GM12864 (cell line): ENCODE measurements at regions not wholly inside any gene's neighbourhood (a gene's known extent, or its start where the extent isn't known, plus 50 kb on each side); places are given as distances from the start of the nearest gene placed in this dataset.

ENCODE experiments used
- DNase-seq: peaks from one replicate; pipeline ENCODE4 v3.0.0-alpha.2; 2011; ENCODE audit warnings: low read depth
- H3K4me3 ChIP-seq: 2 replicates; pipeline ENCODE4 v1.5.1; 2011; ENCODE audit warnings: mild to moderate bottlenecking, low read depth, low read length, control low read depth
- CTCF ChIP-seq: IDR thresholded peaks from 2 replicates; pipeline ENCODE4 v1.5.1; 2011; ENCODE audit warnings: low read depth, mild to moderate bottlenecking, moderate library complexity, low read length, control low read depth, inconsistent platforms; ENCODE audit errors: missing control alignments

- TF ChIP-seq CTCF, result no peak
- DNase-seq, result no peak
- H3K4me3 ChIP-seq, result no peak overlapping the region
Observed at GRCh38 chr12:46918631-46919030, 92.8 kb upstream of the SLC38A4 start.

GRCh38 chr12:46919666-46920400 lies 94.0 kb upstream of the SLC38A4 start:
- no peak for TF ChIP-seq CTCF
- DNase-seq, result no peak
- H3K4me3 ChIP-seq, result no peak overlapping the region

- DNase-seq, result no peak
- TF ChIP-seq CTCF, result no peak
- no peak overlapping the region for H3K4me3 ChIP-seq
Observed at GRCh38 chr12:46920499-46920898, 94.7 kb upstream of the SLC38A4 start.

- DNase-seq, result no peak
- H3K4me3 ChIP-seq, result no peak overlapping the region
- TF ChIP-seq CTCF, result no peak
Observed at GRCh38 chr12:46921048-46921763, 95.4 kb upstream of the SLC38A4 start.

- no peak for TF ChIP-seq CTCF
- no peak overlapping the region for H3K4me3 ChIP-seq
- no peak for DNase-seq
Observed at GRCh38 chr12:46921764-46922133, 96.0 kb upstream of the SLC38A4 start.

- no peak overlapping the region for H3K4me3 ChIP-seq
- DNase-seq, result no peak
- TF ChIP-seq CTCF, result no peak
Observed at GRCh38 chr12:46926526-46926925, 100.7 kb upstream of the SLC38A4 start.
